Fibroblast of villous mesenchyme (primary cell): ENCODE measurements at regions not wholly inside any gene's neighbourhood (a gene's known extent, or its start where the extent isn't known, plus 50 kb on each side); places are given as distances from the start of the nearest gene placed in this dataset.

Experiments
- DNase-seq: peaks from one replicate; pipeline ENCODE4 v3.0.0-alpha.2; 2010; ENCODE audit warnings: low read depth
- H3K4me3 ChIP-seq: 2 replicates; pipeline ENCODE4 v1.5.1; 2011; ENCODE audit warnings: low read depth, mild to moderate bottlenecking, low read length
- CTCF ChIP-seq: IDR thresholded peaks from 2 replicates; pipeline ENCODE4 v1.5.1; 2012; ENCODE audit warnings: low read depth, mild to moderate bottlenecking, low read length; ENCODE audit not compliant: insufficient read depth

GRCh38 chr4:19999775-20000414 is 251.8 kb upstream of the SLIT2 start:
- no peak for DNase-seq
- no peak for TF ChIP-seq CTCF

GRCh38 chr4:19999276-19999675 is 252.4 kb upstream of the SLIT2 start:
- no peak for TF ChIP-seq CTCF
- DNase-seq: no peak

More at GRCh38 chr4:19999775-20000414, 251.8 kb upstream of the SLIT2 start:
- H3K4me3 ChIP-seq: no peak overlapping the region

GRCh38 chr4:19993242-19993641 is 258.5 kb upstream of the SLIT2 start:
- no peak for TF ChIP-seq CTCF
- DNase-seq: no peak
- no peak overlapping the region for H3K4me3 ChIP-seq

More at GRCh38 chr4:19999276-19999675, 252.4 kb upstream of the SLIT2 start:
- H3K4me3 ChIP-seq: no peak overlapping the region

- DNase-seq: peak; percentile 11
- no peak overlapping the region for H3K4me3 ChIP-seq
- no peak for TF ChIP-seq CTCF
Measured at GRCh38 chr4:19992471-19993093, 259.1 kb upstream of the SLIT2 start.

GRCh38 chr4:19987746-19988145 is 264.0 kb upstream of the SLIT2 start:
- H3K4me3 ChIP-seq: no peak overlapping the region
- DNase-seq: peak; percentile 45
- no peak for TF ChIP-seq CTCF

GRCh38 chr4:19983072-19983471 is 268.6 kb upstream of the SLIT2 start:
- H3K4me3 ChIP-seq: no peak overlapping the region
- TF ChIP-seq CTCF: no peak
- peak; percentile 95 for DNase-seq
